Prostate gland (tissue), 2 donors: ENCODE measurements at regions not wholly inside any gene's neighbourhood (a gene's known extent, or its start where the extent isn't known, plus 50 kb on each side); places are given as distances from the start of the nearest gene placed in this dataset.

Source experiments
- DNase-seq: peaks from one replicate; pipeline ENCODE4 v3.0.0-alpha.2; 2019; ENCODE audit warnings: low spot score
- H3K27ac ChIP-seq, 2 donors: fragments of 200-600 bp; sonication (generic); 2 replicates each; pipeline ENCODE4 v1.5.1; 2017 to 2019
- H3K27me3 ChIP-seq: fragments of 200-600 bp; sonication (generic); replicated peaks from 2 replicates; pipeline ENCODE4 v1.5.1; 2019; ENCODE audit not compliant: insufficient read depth
- H3K36me3 ChIP-seq, 2 donors: fragments of 200-600 bp; sonication (generic); 1 replicate in 1 of 2; 2 replicates in 1 of 2; pipeline versions ENCODE4 v1.5.1 to v1.8.1; 2017 to 2019
- H3K4me1 ChIP-seq: fragments of 200-600 bp; sonication (generic); replicated peaks from 2 replicates; pipeline ENCODE4 v1.5.1; 2019
- H3K4me3 ChIP-seq, 2 donors: fragments of 200-600 bp; sonication (generic); 2 replicates each; pipeline ENCODE4 v1.5.1; 2017 to 2019
- H3K9me3 ChIP-seq: fragments of 200-600 bp; sonication (generic); 2 replicates; pipeline ENCODE4 v1.5.1; 2017
- POLR2A ChIP-seq: fragments of 450-650 bp; IDR thresholded peaks from one replicate; pipeline ENCODE4 v1.6.1; 2016; ENCODE audit warnings: antibody characterized with exemption, mild to moderate bottlenecking
- POLR2AphosphoS5 ChIP-seq: sonication (generic); formaldehyde crosslinking; IDR thresholded peaks from one replicate; pipeline ENCODE4 v1.6.1; 2017; ENCODE audit warnings: antibody characterized with exemption
- WGBS: methylation state at CpG from one replicate; pipeline ENCODE4 v1.1.5; 2018; 5-methylcytosine and 5-hydroxymethylcytosine counted together
- intact Hi-C: fragments of 100-400 bp; cut with DNase I; formaldehyde crosslinking; loops from one replicate; pipeline ENCODE4 v1.14.2; 2022
- TF ChIP-seq, protein P1 (sequence below), 4 experiments: fragments of 200-600 bp in 2 of 4; fragments of 450-650 bp in 2 of 4; sonication (generic) in 2 of 4; IDR thresholded peaks; 1 replicate in 3 of 4; 2 replicates in 1 of 4; pipeline ENCODE4 v1.5.1; 2016 to 2019; ENCODE audit warnings: antibody characterized with exemption in 4 of 4, mild to moderate bottlenecking in 2 of 4, moderate library complexity in 2 of 4

- Histone ChIP-seq H3K4me1 (no peaks in the 10 kb centered on the region), H3K27me3 (peaks cover 70% of the 10 kb centered on the region), H3K4me3 (no peak overlapping the region), H3K36me3 (no peaks in the 10 kb centered on the region), H3K9me3 (no peaks in the 10 kb centered on the region), H3K27ac (no peak overlapping the region)
- TF ChIP-seq, protein P1, sequence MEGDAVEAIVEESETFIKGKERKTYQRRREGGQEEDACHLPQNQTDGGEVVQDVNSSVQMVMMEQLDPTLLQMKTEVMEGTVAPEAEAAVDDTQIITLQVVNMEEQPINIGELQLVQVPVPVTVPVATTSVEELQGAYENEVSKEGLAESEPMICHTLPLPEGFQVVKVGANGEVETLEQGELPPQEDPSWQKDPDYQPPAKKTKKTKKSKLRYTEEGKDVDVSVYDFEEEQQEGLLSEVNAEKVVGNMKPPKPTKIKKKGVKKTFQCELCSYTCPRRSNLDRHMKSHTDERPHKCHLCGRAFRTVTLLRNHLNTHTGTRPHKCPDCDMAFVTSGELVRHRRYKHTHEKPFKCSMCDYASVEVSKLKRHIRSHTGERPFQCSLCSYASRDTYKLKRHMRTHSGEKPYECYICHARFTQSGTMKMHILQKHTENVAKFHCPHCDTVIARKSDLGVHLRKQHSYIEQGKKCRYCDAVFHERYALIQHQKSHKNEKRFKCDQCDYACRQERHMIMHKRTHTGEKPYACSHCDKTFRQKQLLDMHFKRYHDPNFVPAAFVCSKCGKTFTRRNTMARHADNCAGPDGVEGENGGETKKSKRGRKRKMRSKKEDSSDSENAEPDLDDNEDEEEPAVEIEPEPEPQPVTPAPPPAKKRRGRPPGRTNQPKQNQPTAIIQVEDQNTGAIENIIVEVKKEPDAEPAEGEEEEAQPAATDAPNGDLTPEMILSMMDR (IDR thresholded peaks at IDR 0.05) = no peak
- TF ChIP-seq POLR2A (no peak), POLR2AphosphoS5 (no peak)
- DNase-seq = no peak
- intact Hi-C loops = no loop called here
- WGBS = 18% methylated on average over 29 of the region's 29 CpGs
Observed at GRCh38 chr6:28812778-28813569, 110.8 kb downstream of the TRIM27 start.

DNA sequence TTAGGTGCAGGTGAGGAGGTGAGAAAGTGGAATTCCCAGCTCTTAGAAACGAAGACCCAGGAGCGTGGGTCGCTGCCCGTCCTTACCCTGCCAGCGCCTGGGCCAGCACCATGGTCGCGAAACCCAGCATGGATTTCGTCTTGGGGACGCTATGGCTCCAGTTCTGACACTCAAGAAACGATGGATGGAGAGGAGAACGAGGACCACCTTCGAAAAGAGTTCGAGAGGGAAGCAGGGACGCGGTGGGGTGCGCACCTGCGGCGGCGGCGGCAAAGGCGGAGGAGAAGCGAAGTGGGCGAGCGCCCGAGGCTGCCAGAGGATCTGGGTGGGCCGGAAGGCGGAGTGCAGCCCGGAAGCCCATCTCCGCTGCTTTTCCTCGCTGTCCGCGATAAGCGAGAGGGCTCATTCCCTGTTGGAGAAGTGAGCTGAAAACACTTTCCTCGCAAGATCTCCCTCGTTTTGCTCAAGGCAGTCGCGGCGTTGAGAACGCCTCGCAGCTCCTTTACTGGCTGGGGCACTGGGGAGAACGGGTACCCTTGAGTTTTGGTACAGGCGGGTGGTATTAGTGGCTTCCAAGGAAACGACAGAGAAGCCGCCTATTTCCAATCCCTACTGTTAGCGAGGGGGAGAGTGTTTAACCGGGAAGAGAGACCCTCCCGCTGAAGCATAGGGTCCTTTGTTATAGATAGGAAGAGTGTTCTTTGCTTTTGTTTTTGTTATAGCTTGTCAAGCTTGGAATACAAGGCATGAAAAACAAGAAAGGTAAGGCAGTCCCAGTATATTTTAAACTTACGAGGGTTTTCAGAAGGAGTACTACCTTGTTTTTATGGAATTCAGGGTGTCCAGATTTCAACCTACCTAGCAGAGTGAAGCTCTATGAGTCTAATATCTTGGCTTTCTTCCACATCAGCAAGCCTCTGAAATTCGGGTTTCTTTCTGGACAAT is 109.5 kb downstream of the TRIM27 start:
- no peak overlapping the region for H3K27ac ChIP-seq
- H3K36me3 ChIP-seq = no peaks in the 10 kb centered on the region
- no peak for DNase-seq
- peaks cover 68% of the 10 kb centered on the region for H3K27me3 ChIP-seq
- TF ChIP-seq POLR2A (no peak), POLR2AphosphoS5 (no peak)
- TF ChIP-seq, protein P1 (IDR thresholded peaks at IDR 0.05) = no peak
- H3K9me3 ChIP-seq = no peaks in the 10 kb centered on the region
- H3K4me3 ChIP-seq = no peak overlapping the region
- intact Hi-C loops = no loop called here
- WGBS = 5% methylated on average over 49 of the region's 49 CpGs
- no peaks in the 10 kb centered on the region for H3K4me1 ChIP-seq

DNA sequence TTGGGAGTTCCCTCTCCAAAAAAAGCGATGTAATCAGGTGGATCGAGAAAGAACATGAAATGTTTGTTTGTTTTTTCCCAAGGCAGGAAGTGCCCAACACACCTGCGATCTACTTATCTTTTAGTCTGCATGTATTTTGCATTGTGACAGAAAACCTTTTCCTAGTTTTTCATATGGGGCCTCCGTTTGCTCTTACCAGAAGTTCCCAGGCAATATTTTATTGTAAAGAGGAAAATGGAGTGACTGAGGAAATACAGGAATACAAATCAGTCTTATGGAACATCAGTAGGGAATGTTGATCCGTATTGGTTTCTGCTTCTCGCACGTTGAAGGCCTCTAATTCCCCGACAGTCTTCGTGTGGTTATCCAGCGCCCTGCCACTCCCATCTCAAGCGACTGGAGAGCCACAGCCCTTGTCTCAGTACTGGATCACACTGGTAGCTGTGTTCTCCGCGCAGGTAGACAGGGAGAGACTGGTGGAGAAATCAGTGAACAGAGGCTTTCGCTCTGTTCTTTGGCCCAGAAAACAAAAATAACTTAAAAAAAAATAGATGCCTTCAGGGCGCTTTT is 107.4 kb downstream of the TRIM27 start:
- TF ChIP-seq POLR2AphosphoS5 (no peak), POLR2A (no peak)
- TF ChIP-seq, protein P1 (IDR thresholded peaks at IDR 0.05) = no peak
- intact Hi-C loops = no loop called here
- 15% methylated on average over 15 of the region's 15 CpGs for WGBS
- H3K27ac ChIP-seq = no peak overlapping the region
- H3K27me3 ChIP-seq = peaks cover 53% of the 10 kb centered on the region
- no peaks in the 10 kb centered on the region for H3K4me1 ChIP-seq
- H3K36me3 ChIP-seq = no peaks in the 10 kb centered on the region
- no peaks in the 10 kb centered on the region for H3K9me3 ChIP-seq
- no peak for DNase-seq
- H3K4me3 ChIP-seq = no peak overlapping the region

DNA sequence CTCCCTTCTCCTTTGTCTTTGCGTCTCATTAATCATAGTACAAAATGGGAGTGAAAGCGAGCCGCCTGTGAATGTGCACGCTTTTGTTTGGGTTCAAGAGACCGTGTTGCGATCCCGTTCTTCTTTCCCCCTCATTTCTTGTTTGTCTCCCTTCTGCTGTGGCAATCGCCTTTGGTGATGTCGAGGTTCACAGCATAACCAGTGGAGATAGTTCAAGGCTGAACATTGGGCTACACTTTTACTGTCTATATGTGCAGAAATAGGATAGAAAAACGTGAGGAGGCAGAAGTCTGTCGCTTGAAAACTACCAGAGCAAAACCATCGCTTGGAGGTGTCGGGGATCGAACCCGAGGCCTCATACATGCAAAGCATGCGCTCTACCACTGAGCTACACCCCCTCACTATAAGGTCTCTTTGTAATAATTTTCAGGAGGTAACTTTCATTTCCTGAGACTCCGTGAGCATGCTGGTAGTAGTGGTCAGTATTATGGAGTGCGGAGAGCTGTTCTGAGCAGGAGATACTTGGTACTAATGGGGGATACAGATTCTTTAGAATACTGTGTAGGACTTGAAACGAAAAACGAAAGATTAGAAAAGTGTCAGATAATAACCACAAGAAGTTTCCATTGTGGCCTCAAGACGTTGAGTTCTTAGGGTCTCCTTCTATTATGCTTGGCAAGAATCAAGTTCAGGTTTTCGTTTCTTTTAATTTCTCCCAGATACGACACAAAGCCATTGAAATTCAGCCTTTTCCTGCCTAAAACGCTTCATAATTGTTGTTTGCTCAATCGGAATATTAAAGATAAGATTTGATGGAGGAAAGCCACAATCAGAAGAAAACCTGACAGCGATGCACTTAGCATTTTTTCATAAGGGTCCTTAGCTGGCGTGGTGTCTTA is 106.6 kb downstream of the TRIM27 start:
- 4% methylated on average over 27 of the region's 27 CpGs for WGBS
- intact Hi-C loops = no loop called here
- DNase-seq = no peak
- TF ChIP-seq POLR2AphosphoS5 (no peak), POLR2A (no peak)
- TF ChIP-seq, protein P1 (IDR thresholded peaks at IDR 0.05) = no peak
- Histone ChIP-seq H3K9me3 (no peaks in the 10 kb centered on the region), H3K36me3 (no peaks in the 10 kb centered on the region), H3K27me3 (peaks cover 49% of the 10 kb centered on the region), H3K27ac (no peak overlapping the region), H3K4me3 (no peak overlapping the region), H3K4me1 (no peaks in the 10 kb centered on the region)
